Brain microvascular endothelial cell (primary cell): ENCODE measurements at regions not wholly inside any gene's neighbourhood (a gene's known extent, or its start where the extent isn't known, plus 50 kb on each side); places are given as distances from the start of the nearest gene placed in this dataset.

ENCODE experiments used
- DNase-seq: peaks from one replicate; pipeline ENCODE4 v3.0.0-alpha.2; 2020
- H3K27ac ChIP-seq: fragments of 250-450 bp; sonication (Bioruptor Pico); 2 replicates; pipeline ENCODE4 v1.5.1; 2020; ENCODE audit warnings: mild to moderate bottlenecking, moderate library complexity
- H3K27me3 ChIP-seq: fragments of 250-450 bp; sonication (Bioruptor Pico); replicated peaks from 2 replicates; pipeline ENCODE4 v1.5.1; 2020; ENCODE audit warnings: mild to moderate bottlenecking
- H3K36me3 ChIP-seq: fragments of 250-450 bp; sonication (Bioruptor Pico); replicated peaks from 2 replicates; pipeline ENCODE4 v1.5.1; 2020; ENCODE audit warnings: mild to moderate bottlenecking
- H3K4me3 ChIP-seq: 2 replicates; pipeline ENCODE4 v1.5.1; 2011; ENCODE audit warnings: low read depth, mild to moderate bottlenecking, control low read depth, low read length, moderate library complexity
- CTCF ChIP-seq: IDR thresholded peaks from 2 replicates; pipeline ENCODE4 v1.5.1; 2011; ENCODE audit warnings: low read depth, mild to moderate bottlenecking, moderate library complexity, low read length, control low read depth, inconsistent platforms; ENCODE audit errors: missing control alignments
- in situ Hi-C: cut with HindIII; loops from 2 replicates; pipeline ENCODE4 v1.10.0; 2017; ENCODE audit warnings: low sequenced_read_pairs, low pct_ligation_motif_present

- in situ Hi-C loops, result no loop called here
- TF ChIP-seq CTCF, result no peak
Measured at GRCh38 chr1:170241266-170241851, 95.6 kb downstream of the NTMT2 start.

GRCh38 chr1:170247751-170248521, 102.2 kb downstream of the NTMT2 start:
- Histone ChIP-seq H3K27me3 (no peaks in the 10 kb centered on the region), H3K36me3 (no peaks in the 10 kb centered on the region), H3K4me3 (no peak overlapping the region), H3K27ac (no peak overlapping the region)
- no peak for DNase-seq
- in situ Hi-C loops, result no loop called here
- TF ChIP-seq CTCF, result no peak

More at GRCh38 chr1:170241266-170241851, 95.6 kb downstream of the NTMT2 start:
- H3K36me3 ChIP-seq, result no peaks in the 10 kb centered on the region
- H3K4me3 ChIP-seq, result no peak overlapping the region
- DNase-seq, result no peak
- no peak overlapping the region for H3K27ac ChIP-seq
- H3K27me3 ChIP-seq, result no peaks in the 10 kb centered on the region

- in situ Hi-C loops, result no loop called here
- Histone ChIP-seq H3K27ac (no peak overlapping the region), H3K27me3 (no peaks in the 10 kb centered on the region), H3K36me3 (no peaks in the 10 kb centered on the region), H3K4me3 (no peak overlapping the region)
- no peak for DNase-seq
- no peak for TF ChIP-seq CTCF
Measured at GRCh38 chr1:170250531-170251276, 104.9 kb downstream of the NTMT2 start.

GRCh38 chr1:170252851-170253579, 107.3 kb downstream of the NTMT2 start:
- no peaks in the 10 kb centered on the region for H3K27me3 ChIP-seq
- H3K4me3 ChIP-seq, result no peak overlapping the region
- no peak for DNase-seq
- TF ChIP-seq CTCF, result no peak
- in situ Hi-C loops, result no loop called here
- H3K36me3 ChIP-seq, result no peaks in the 10 kb centered on the region
- no peak overlapping the region for H3K27ac ChIP-seq

GRCh38 chr1:170254371-170254770, 108.6 kb downstream of the NTMT2 start:
- TF ChIP-seq CTCF, result no peak
- in situ Hi-C loops, result no loop called here
- H3K4me3 ChIP-seq, result no peak overlapping the region

More at GRCh38 chr1:170254371-170254770, 108.6 kb downstream of the NTMT2 start:
- Histone ChIP-seq H3K36me3 (no peaks in the 10 kb centered on the region), H3K27ac (no peak overlapping the region), H3K27me3 (no peaks in the 10 kb centered on the region)
- DNase-seq, result no peak
